ENCODE measurements at regions not wholly inside any gene's neighbourhood (a gene's known extent, or its start where the extent isn't known, plus 50 kb on each side); places are given as distances from the start of the nearest gene placed in this dataset.

DNA sequence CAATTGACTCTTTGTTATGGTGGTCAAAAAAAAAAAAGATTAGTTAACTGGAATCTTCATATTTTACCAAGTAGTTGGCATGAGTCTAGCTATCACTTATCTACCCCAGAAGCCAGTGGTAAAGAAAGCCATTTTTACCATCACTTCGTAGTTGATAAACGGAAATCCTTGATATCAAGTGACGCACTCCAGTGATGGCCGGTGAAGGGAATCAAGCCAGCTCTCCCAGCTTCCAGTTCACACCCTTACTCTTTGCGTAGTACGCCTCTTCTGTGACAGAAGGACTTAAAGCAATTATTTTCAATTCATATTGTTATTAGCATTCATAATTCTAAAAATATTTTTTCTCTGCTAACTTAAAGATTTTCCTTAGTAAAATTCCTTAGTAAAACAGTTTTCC is 447.9 kb downstream of the GPATCH2 start:
- TF ChIP-seq, protein P1, sequence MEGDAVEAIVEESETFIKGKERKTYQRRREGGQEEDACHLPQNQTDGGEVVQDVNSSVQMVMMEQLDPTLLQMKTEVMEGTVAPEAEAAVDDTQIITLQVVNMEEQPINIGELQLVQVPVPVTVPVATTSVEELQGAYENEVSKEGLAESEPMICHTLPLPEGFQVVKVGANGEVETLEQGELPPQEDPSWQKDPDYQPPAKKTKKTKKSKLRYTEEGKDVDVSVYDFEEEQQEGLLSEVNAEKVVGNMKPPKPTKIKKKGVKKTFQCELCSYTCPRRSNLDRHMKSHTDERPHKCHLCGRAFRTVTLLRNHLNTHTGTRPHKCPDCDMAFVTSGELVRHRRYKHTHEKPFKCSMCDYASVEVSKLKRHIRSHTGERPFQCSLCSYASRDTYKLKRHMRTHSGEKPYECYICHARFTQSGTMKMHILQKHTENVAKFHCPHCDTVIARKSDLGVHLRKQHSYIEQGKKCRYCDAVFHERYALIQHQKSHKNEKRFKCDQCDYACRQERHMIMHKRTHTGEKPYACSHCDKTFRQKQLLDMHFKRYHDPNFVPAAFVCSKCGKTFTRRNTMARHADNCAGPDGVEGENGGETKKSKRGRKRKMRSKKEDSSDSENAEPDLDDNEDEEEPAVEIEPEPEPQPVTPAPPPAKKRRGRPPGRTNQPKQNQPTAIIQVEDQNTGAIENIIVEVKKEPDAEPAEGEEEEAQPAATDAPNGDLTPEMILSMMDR (IDR thresholded peaks at IDR 0.05) = no peak
- no peak for TF ChIP-seq POLR2A (IDR thresholded peaks at IDR 0.05)
